Kidney (tissue), 13 donors: ENCODE measurements at regions not wholly inside any gene's neighbourhood (a gene's known extent, or its start where the extent isn't known, plus 50 kb on each side); places are given as distances from the start of the nearest gene placed in this dataset.
A peak's percentile ranks its signal among the peaks of the same experiment; 100 is the strongest.

ENCODE experiments used
- DNase-seq, 5 donors: peaks; one replicate each; pipeline ENCODE4 v3.0.0-alpha.2; 2013 to 2020
- FAIRE-seq: peaks from 2 replicates; lab custom pipeline; 2012; peaks lifted over from hg19 to GRCh38; lab: Jason Lieb, UNC
- H3K27ac ChIP-seq, 2 donors: one replicate each; pipeline ENCODE4 v1.7.0; 2013; ENCODE audit warnings: low read depth in 2 of 2, low read length in 2 of 2, inconsistent platforms in 1 of 2
- H3K27me3 ChIP-seq: one replicate; pipeline ENCODE4 v1.7.1; 2013; ENCODE audit warnings: low read length, inconsistent platforms; ENCODE audit not compliant: control insufficient read depth, insufficient read depth
- H3K36me3 ChIP-seq, 3 donors: one replicate each; pipeline versions ENCODE4 v1.7.0 to v1.7.1; 2013; ENCODE audit warnings: low read length in 3 of 3, control low read depth in 1 of 3, inconsistent platforms in 1 of 3; ENCODE audit not compliant: insufficient read depth in 3 of 3, control insufficient read depth in 2 of 3
- H3K4me1 ChIP-seq, 3 donors: one replicate each; pipeline versions ENCODE4 v1.7.0 to v1.7.1; 2013; ENCODE audit warnings: low read length in 3 of 3, inconsistent platforms in 1 of 3, low read depth in 1 of 3; ENCODE audit not compliant: control insufficient read depth in 2 of 3, insufficient read depth in 2 of 3
- H3K4me3 ChIP-seq, 3 donors: one replicate each; pipeline versions ENCODE4 v1.7.0 to v1.8.1; 2013; ENCODE audit warnings: low read length in 3 of 3, control low read depth in 1 of 3, inconsistent platforms in 1 of 3
- H3K9ac ChIP-seq, 3 donors: one replicate each; pipeline versions ENCODE4 v1.7.0 to v1.7.1; 2013; ENCODE audit warnings: low read length in 3 of 3, control low read depth in 1 of 3, inconsistent platforms in 1 of 3
- H3K9me3 ChIP-seq, 3 donors: one replicate each; pipeline versions ENCODE4 v1.7.0 to v1.7.1; 2013; ENCODE audit warnings: low read length in 3 of 3, control low read depth in 1 of 3, inconsistent platforms in 1 of 3; ENCODE audit not compliant: control insufficient read depth in 2 of 3, insufficient read depth in 1 of 3
- intact Hi-C: fragments of 100-400 bp; cut with DNase I; formaldehyde crosslinking; loops from one replicate; pipeline ENCODE4 v1.11.1; 2022
- TF ChIP-seq, protein P1 (sequence below): IDR thresholded peaks from 3 replicates; pipeline ENCODE4 v1.5.1; 2012; ENCODE audit warnings: mild to moderate bottlenecking, moderate library complexity, borderline replicate concordance; ENCODE audit not compliant: insufficient read depth; ENCODE audit errors: extremely low read depth
- donor health status: control.
- donor health status: control.
- donor health status: control.
- donor health status: control.
- donor health status: control.
- donor health status: DM: yes; HTN: yes; CAD: no.
- donor health status: Normal renal cell carcinoma (clear cell type).

- Histone ChIP-seq H3K9me3 (no peaks in the 10 kb centered on the region), H3K27ac (no peak overlapping the region), H3K36me3 (no peaks in the 10 kb centered on the region), H3K27me3 (no peaks in the 10 kb centered on the region), H3K4me1 (no peaks in the 10 kb centered on the region), H3K9ac (no peak overlapping the region), H3K4me3 (no peak overlapping the region)
- DNase-seq (no peak), FAIRE-seq (no peak)
- TF ChIP-seq, protein P1, sequence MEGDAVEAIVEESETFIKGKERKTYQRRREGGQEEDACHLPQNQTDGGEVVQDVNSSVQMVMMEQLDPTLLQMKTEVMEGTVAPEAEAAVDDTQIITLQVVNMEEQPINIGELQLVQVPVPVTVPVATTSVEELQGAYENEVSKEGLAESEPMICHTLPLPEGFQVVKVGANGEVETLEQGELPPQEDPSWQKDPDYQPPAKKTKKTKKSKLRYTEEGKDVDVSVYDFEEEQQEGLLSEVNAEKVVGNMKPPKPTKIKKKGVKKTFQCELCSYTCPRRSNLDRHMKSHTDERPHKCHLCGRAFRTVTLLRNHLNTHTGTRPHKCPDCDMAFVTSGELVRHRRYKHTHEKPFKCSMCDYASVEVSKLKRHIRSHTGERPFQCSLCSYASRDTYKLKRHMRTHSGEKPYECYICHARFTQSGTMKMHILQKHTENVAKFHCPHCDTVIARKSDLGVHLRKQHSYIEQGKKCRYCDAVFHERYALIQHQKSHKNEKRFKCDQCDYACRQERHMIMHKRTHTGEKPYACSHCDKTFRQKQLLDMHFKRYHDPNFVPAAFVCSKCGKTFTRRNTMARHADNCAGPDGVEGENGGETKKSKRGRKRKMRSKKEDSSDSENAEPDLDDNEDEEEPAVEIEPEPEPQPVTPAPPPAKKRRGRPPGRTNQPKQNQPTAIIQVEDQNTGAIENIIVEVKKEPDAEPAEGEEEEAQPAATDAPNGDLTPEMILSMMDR: no peak
- intact Hi-C loops: no loop called here
Measured at GRCh38 chr12:115646210-115646609, 631.3 kb downstream of the MED13L start.

DNA sequence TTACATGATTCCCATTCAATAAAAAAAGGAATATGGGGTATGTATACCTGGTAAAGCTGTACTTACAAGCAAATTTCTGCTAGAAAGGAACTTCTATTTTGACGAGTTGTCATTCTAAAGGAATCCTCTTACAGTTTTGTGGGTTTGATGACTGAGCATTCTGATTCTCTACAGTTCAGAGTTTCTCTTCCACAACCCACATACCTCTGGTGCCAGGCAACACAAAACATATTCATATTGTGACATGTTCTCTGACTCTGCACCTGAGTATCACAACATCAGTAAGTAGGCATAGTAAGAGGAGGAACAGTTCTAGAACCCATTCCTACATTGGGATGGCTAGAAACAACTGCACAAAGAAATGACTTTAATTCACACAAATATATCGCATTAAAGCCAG, 636.6 kb downstream of the MED13L start:
- DNase-seq (no peak), FAIRE-seq (no peak)
- no peaks in the 10 kb centered on the region for H3K4me1 ChIP-seq
- H3K9me3 ChIP-seq: no peaks in the 10 kb centered on the region
- TF ChIP-seq, protein P1: no peak
- no peak overlapping the region for H3K27ac ChIP-seq
- intact Hi-C loops: no loop called here
- H3K36me3 ChIP-seq: no peaks in the 10 kb centered on the region
- no peak overlapping the region for H3K9ac ChIP-seq
- no peaks in the 10 kb centered on the region for H3K27me3 ChIP-seq
- H3K4me3 ChIP-seq: no peak overlapping the region

GRCh38 chr12:115639648-115640012, 637.9 kb downstream of the MED13L start:
- intact Hi-C loops: no loop called here
- Histone ChIP-seq H3K27ac (no peak overlapping the region), H3K36me3 (no peaks in the 10 kb centered on the region), H3K9ac (no peak overlapping the region), H3K9me3 (no peaks in the 10 kb centered on the region), H3K4me1 (no peaks in the 10 kb centered on the region), H3K27me3 (no peaks in the 10 kb centered on the region), H3K4me3 (no peak overlapping the region)
- FAIRE-seq (no peak), DNase-seq (peak in 2 of 5 donors; percentile 14)
- TF ChIP-seq, protein P1: no peak
